HL-60 (cell line): ENCODE measurements at regions not wholly inside any gene's neighbourhood (a gene's known extent, or its start where the extent isn't known, plus 50 kb on each side); places are given as distances from the start of the nearest gene placed in this dataset.

Experiments used
- GABPA ChIP-seq: IDR thresholded peaks from 2 replicates; pipeline ENCODE4 v1.6.1; 2012; ENCODE audit warnings: low read depth
- POLR2AphosphoS5 ChIP-seq: IDR thresholded peaks from 2 replicates; pipeline ENCODE4 v1.6.1; 2012; ENCODE audit warnings: low read depth
- REST ChIP-seq: IDR thresholded peaks from 2 replicates; pipeline ENCODE4 v1.6.1; 2012; ENCODE audit warnings: low read depth; ENCODE audit not compliant: insufficient replicate concordance
- SPI1 ChIP-seq: IDR thresholded peaks from 2 replicates; pipeline ENCODE4 v1.6.1; 2012; ENCODE audit warnings: low read depth, mild to moderate bottlenecking, borderline replicate concordance
- TF ChIP-seq, protein P1 (sequence below): IDR thresholded peaks from one replicate; pipeline ENCODE4 v1.5.1; 2011; ENCODE audit warnings: low read length, control low read depth, inconsistent platforms; ENCODE audit not compliant: insufficient read depth

DNA sequence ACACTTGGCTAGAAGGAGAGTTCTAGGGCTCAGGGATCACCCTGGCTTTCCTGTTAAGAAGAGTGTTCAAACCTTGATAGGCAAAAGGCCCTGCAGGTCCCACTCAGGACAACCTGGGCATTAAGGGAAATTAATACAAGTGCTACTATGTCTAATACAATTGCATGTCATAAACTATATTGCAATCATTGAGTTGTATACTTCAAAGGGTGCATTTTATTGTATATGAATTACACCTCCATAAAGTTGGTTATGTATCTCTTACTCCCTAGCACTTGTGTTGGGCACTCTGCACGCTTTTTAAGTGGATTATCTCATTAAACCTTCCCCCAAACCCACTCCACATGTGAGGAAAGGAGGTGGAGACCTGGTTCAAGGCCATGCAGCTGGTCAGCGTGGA, 172.1 kb upstream of the GLI2 start:
- TF ChIP-seq, protein P1, sequence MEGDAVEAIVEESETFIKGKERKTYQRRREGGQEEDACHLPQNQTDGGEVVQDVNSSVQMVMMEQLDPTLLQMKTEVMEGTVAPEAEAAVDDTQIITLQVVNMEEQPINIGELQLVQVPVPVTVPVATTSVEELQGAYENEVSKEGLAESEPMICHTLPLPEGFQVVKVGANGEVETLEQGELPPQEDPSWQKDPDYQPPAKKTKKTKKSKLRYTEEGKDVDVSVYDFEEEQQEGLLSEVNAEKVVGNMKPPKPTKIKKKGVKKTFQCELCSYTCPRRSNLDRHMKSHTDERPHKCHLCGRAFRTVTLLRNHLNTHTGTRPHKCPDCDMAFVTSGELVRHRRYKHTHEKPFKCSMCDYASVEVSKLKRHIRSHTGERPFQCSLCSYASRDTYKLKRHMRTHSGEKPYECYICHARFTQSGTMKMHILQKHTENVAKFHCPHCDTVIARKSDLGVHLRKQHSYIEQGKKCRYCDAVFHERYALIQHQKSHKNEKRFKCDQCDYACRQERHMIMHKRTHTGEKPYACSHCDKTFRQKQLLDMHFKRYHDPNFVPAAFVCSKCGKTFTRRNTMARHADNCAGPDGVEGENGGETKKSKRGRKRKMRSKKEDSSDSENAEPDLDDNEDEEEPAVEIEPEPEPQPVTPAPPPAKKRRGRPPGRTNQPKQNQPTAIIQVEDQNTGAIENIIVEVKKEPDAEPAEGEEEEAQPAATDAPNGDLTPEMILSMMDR: no peak
- TF ChIP-seq POLR2AphosphoS5 (no peak), SPI1 (no peak), REST (no peak), GABPA (no peak)
